ENCODE measurements at regions not wholly inside any gene's neighbourhood (a gene's known extent, or its start where the extent isn't known, plus 50 kb on each side); places are given as distances from the start of the nearest gene placed in this dataset.
"Not testable (repeated sequence)": the region's sequence is repeated elsewhere in the genome, so short reads cannot be mapped to it uniquely, and the experiment has no call there.

- DNase-seq = no peak
These were observed 50.3 kb upstream of the SNRK start for GRCh38 chr3:43236008-43236407.

DNA sequence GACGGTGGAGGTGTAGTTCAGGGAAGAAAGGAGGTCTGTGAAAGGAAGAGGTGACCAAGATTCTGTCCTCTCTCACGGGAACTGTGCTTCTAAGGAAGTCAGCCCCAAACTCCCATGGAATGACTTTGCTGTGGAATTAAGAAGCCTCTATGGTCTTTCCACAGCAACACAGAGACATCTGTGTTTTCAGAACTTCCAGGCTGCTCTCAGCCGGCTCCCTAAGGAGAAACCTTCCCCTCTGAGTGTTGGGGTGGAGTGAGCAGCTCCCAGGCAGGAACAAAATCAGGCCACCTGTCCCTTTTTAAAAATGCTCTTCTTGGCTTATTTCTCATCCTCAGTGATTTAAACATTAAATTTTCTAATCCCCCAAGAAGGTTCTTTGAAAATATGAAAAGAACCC lies 53.3 kb upstream of the SNRK start:
- no peak for DNase-seq

- no peak for DNase-seq
These were observed 54.9 kb upstream of the SNRK start for GRCh38 chr3:43231276-43232000.

GRCh38 chr3:43229865-43230264 lies 56.5 kb upstream of the SNRK start:
- DNase-seq = not testable (repeated sequence)

DNA sequence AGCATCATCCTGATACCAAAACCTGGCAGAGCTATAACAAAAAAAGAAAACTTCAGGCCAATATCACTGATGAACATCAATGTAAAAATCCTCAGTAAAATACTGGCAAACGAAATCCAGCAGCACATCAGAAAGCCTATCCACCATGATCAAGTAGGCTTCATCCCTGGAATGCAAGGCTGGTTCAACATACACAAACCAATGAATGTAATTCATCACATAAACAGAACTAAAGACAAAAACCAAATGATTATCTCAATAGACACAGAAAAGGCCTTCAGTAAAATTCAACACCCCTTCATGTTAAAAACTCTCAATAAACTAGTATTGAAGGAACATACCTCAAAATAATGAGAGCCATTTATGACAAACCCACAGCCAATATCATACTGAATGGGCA lies 58.7 kb upstream of the SNRK start:
- DNase-seq = not testable (repeated sequence)

DNA sequence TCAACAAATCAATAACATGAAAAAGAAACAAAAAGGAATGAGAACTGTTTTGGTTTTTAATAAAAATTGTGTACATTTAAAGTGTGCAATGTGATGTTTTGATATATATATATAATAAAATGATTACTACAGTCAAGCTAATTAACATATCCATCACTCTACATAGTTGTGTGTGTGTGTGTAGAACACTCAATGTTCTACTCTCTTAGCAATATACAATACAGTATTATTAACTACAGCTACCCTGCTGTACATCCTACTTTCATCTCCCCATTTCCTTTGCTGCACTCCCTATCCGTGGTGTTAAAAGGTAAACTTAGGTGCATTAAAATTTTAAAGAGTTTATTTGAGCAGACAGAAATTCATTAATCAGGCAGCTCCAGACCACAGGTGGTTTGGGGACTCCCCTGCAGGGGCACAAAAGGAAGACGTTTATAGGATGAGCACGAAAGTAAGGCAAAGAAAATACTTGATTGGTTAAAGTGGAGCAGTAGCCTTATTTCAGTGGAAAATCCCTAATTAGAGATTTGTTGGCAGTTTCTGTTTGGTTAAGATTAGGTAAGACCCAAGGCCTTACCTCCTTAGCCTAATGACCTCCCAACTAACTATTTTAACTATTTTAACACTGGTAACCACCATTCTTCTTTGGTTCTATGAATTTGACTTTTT lies 61.8 kb upstream of the SNRK start:
- DNase-seq = no peak

DNA sequence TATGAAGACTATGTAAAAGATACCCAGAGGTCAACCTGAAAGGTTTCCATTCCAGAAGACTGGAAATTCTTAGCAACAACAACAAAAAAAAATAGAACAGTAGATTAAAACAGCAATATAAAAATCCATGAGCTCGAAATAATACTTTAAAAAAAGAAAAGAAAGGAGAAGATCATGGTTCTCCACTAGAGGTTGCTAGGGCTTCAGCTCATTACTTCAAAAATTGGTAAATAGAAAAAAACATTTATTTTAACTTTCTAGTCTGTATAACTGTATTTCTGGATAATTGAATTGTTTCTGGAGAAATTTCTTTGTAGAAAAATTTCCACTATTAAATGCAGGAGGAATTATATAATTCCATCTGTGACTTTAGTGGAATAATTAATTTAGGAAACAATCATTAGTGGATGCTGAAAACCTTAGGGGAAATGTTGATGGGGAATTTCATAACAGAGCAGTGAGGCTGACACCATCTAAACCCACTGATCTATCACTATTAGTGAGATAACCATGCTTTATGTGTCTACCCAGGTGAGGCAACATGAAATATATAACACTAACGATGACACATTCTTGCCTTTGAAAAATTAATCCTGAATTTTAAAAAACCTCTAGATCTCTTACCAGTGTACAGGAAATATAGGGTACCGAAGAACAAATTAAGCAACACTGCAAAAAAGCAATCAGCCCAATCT lies 62.5 kb upstream of the SNRK start:
- DNase-seq = no peak

DNA sequence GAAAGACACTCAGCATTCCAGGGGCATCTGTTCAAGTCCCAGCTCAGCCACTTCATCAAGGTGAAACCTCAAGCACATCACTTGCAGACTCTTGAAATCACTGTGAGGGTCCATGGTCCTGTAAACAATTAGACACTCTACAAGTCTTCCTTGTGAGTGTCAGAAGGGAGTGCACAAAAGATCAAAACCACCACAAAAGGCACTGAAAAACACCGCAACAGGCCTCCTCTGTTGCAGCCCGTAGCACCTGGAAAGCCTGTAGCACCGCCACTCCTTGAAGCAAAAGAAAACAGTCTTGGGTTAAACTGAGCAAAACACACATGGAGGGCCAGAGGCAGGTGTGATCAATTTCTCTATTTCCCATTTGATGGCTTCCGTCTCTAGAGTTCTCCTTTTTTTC lies 63.8 kb upstream of the SNRK start:
- DNase-seq = no peak

- DNase-seq = no peak
These were observed 65.3 kb upstream of the SNRK start for GRCh38 chr3:43221076-43221475.

GRCh38 chr3:43219616-43220015 lies 66.7 kb upstream of the SNRK start:
- no peak for DNase-seq

GRCh38 chr3:43218921-43219320 lies 67.4 kb upstream of the SNRK start:
- DNase-seq = no peak

DNA sequence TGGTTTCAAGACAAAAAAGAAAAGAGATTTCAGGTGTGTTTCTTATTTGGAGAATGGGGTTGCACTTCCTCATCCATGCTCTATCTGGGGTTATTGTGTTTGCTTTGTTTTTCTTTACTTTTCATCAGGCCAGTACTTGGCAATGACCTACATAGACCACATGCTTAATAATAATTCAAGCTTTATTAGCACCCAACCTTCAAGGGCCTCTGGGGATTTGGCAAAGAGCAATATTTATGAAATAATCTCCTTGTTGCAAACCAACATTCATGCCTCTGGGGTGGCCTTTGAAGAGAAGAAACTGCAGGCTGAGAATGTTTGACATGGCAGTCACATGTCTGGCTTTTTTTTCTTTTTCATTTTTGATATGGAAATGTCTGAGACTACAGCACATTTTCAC lies 68.2 kb upstream of the SNRK start:
- no peak for DNase-seq

DNA sequence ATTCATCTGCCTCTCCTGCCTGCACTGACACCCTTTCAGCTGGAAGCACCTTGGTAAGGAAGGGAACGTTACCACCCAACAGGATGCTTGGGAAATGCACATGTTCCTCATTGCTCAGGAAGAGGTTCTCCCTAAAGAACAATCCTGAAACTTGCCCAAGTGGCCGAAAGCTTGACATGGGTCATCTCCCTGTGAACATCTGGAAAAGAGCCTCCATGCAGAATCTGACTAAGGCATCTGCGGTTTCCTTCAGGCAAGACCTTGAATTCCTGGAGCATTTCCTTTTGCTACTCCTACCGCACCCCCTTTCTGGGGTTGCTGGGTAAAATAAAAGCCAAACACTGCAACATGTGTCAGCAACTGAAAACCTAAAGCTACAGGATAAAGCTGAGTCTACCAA lies 68.7 kb upstream of the SNRK start:
- no peak for DNase-seq

DNA sequence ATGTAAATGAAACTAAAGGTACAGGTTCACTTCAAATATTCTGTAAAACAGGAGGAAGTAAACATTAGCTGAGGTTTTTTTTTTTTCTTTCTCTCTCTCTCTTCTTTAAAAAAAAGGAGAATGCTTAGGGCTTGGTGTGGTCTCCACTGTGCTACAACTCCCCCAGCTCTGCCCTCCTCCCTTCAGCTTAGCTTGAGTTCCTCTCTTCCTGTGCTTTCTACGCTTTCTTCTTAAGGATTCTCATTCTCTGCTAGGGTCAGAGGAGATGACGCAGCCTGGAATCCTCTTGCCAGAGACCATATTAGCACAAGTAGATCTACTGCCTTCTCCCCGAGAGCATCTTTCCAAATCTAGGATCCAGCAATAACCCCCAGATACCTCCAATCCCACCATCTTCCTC lies 69.1 kb upstream of the SNRK start:
- no peak for DNase-seq

GRCh38 chr3:43215663-43216275 lies 70.6 kb upstream of the SNRK start:
- no peak for DNase-seq

DNA sequence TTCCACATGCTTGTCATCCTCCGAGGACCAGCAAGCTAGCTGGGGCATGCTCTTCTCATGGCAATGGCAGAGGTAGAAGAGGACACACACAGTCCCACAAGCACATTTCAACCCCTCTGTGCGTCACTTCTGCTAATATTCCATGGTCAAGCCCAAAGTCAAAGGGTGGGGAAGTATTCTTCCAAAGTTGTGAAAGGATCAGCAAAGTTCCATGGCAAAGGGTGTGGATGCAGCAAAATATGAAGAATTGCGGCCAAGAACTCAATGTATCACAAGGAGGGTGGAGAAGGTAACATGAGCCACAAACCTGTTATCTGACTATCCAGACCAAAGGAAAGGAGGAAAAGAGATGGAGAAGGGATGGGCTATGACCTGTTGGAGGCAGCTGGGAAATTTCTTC lies 71.2 kb upstream of the SNRK start:
- DNase-seq = no peak

DNA sequence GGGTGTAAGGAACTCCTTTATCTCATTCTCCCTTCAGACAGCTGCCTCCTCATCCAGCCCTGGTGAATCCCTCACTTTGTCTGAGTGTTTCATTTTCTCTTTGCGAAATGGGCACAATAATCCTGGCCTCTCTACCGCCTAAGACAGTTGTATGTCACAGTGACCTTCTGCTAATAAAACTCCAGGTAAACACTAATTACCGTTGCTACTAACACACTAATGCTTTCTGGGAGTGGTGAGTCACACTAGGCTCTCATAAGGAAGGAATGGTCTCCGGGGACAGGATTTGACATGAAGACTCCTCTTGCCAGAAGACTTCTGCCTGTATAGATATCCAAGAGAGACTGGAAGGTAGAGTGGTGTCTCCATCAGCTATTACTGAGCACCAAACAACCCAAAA lies 71.7 kb upstream of the SNRK start:
- no peak for DNase-seq

DNA sequence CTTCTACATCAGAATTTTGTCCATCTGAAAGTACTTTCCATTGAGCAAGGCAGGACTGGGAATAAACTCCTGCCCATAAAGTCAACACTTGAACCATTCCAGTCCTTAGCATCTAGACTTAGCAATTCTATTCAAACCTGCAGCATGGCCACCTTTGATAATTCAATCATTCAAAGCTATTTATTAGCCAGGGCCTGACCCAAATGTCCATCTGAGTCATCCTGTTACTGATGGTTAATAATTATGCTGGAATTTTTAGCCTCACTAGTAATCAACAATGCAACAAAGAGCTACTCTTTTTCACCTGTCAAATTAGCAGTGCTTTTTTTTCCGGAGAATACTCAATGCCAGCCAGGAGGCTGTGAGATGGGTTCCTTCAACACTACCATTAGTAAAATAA lies 72.7 kb upstream of the SNRK start:
- no peak for DNase-seq

DNA sequence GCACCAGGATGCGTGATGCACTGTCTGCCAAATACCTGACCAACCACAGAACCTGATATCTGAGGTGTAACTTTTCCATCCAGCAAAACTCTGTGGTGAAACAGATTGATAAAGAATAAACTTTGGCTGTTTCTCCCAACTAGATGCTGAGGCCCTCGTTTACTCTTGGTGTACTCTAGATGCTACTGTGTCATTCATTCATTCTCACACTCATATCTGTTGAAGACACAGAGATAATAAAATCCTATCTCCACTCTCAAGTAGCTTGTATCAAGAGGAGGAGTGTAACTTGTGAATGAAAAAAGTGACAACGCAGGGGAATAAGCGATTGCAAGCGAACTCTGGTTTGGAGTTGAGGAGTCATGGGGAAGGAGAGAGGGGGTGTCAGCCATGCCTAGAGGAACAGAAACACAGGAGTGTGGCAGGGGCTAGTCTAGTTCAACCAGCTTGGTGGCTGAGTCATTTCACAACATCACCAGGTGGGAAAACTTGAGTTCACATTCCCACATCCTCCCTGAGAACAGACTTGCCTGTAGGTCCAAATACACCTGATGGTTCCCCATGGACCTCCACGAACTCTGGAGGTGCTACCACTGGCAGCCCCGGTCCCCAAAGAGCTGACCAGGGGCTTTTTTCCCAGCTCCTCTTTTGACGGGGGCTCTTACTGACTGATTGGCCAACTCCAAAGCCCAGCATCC lies 73.3 kb upstream of the SNRK start:
- DNase-seq = no peak

DNA sequence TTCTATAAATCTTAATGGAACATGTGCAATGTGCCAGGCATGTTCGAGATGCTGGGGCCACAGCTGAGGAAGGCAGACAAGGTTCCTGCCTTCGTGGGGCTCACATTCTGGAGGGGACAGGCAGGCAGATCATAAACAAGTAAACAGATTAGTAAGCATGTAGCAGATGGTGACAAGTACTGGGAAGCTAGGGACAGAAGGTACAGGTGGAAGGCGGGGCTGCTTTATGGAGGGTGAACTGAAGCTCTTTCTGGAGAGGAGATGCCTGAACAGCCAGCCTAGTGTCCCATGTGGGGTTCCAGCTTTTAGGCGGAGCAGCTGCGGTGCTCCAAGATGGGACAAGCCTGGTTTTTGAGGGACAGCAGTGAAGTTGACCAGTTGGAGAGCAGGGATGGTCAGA lies 74.7 kb upstream of the SNRK start:
- no peak for DNase-seq

- no peak for DNase-seq
These were observed 76.0 kb upstream of the SNRK start for GRCh38 chr3:43210049-43211027.

GRCh38 chr3:43207628-43208085 lies 78.7 kb upstream of the SNRK start:
- DNase-seq = no peak

Data from stimulated activated CD4-positive, alpha-beta T cell treated with anti-CD3 and anti-CD28 coated beads, Interleukin-4, amount 100 ng/mL, for 24 hours (primary cell).